ENCODE measurements at regions not wholly inside any gene's neighbourhood (a gene's known extent, or its start where the extent isn't known, plus 50 kb on each side); places are given as distances from the start of the nearest gene placed in this dataset.
"Not testable (repeated sequence)": the region's sequence is repeated elsewhere in the genome, so short reads cannot be mapped to it uniquely, and the experiment has no call there.

DNA sequence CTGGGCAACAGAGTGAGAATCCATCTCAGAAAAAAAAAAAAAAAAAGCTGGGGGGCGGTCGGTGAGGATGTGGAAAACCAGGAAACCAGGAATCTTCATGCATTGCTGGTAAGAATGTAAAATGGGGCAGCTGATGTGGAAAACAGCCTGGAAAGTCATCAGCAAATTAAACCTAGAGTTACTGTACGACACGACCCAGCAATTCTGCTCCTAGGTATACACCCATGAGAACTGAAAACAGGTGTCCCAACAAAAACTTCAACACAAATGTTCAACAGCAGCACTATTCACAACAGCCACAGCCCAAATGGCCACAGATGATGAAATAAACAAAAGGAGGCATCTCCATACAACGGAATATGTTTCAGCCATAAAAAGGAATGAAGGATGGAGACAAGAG lies 97.3 kb downstream of the NCOR2 start:
- Histone ChIP-seq H3K9me3 (ENCODE audit: control insufficient read depth, insufficient read depth, low read length) (peaks cover 30% of the 10 kb centered on the region), H3F3A (ENCODE audit: control insufficient read depth, insufficient read depth) (peaks cover 4% of the 10 kb centered on the region; the same call in 1 of the 2 replicates), H3K27ac (ENCODE audit: low read depth, low read length) (peak overlapping the region; percentile 20; the same call in 1 of the 2 replicates), H3K4me2 (ENCODE audit: low read length) (peak overlapping the region; percentile 10; the same call in 1 of the 2 replicates), H4K20me1 (ENCODE audit: control insufficient read depth, insufficient read depth, low read depth, low read length) (peaks cover 7% of the 10 kb centered on the region), H3K4me1 (ENCODE audit: control insufficient read depth, low read length) (peaks cover 32% of the 10 kb centered on the region), H3K27me3 (ENCODE audit: control insufficient read depth, low read length) (no peaks in the 10 kb centered on the region), H3K79me2 (ENCODE audit: control insufficient read depth, low read length) (0 out of 2 replicates have a peak, but pooled peaks cover 2% of the 10 kb centered on the region), H3K4me3 (ENCODE audit: low read length) (no peak overlapping the region), H3K9me2 (replicated peaks; ENCODE audit: control insufficient read depth, low read length) (no peaks in the 10 kb centered on the region), H3K36me3 (ENCODE audit: control insufficient read depth, low read length) (peaks cover 69% of the 10 kb centered on the region)
- TF ChIP-seq, protein P1, sequence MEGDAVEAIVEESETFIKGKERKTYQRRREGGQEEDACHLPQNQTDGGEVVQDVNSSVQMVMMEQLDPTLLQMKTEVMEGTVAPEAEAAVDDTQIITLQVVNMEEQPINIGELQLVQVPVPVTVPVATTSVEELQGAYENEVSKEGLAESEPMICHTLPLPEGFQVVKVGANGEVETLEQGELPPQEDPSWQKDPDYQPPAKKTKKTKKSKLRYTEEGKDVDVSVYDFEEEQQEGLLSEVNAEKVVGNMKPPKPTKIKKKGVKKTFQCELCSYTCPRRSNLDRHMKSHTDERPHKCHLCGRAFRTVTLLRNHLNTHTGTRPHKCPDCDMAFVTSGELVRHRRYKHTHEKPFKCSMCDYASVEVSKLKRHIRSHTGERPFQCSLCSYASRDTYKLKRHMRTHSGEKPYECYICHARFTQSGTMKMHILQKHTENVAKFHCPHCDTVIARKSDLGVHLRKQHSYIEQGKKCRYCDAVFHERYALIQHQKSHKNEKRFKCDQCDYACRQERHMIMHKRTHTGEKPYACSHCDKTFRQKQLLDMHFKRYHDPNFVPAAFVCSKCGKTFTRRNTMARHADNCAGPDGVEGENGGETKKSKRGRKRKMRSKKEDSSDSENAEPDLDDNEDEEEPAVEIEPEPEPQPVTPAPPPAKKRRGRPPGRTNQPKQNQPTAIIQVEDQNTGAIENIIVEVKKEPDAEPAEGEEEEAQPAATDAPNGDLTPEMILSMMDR (IDR thresholded peaks at IDR 0.05; ENCODE audit: low read depth, low read length, poor library complexity, severe bottlenecking): no peak
- no peak for TF ChIP-seq EZH2phosphoT487 (IDR thresholded peaks at IDR 0.05; ENCODE audit: borderline replicate concordance, low read length)

DNA sequence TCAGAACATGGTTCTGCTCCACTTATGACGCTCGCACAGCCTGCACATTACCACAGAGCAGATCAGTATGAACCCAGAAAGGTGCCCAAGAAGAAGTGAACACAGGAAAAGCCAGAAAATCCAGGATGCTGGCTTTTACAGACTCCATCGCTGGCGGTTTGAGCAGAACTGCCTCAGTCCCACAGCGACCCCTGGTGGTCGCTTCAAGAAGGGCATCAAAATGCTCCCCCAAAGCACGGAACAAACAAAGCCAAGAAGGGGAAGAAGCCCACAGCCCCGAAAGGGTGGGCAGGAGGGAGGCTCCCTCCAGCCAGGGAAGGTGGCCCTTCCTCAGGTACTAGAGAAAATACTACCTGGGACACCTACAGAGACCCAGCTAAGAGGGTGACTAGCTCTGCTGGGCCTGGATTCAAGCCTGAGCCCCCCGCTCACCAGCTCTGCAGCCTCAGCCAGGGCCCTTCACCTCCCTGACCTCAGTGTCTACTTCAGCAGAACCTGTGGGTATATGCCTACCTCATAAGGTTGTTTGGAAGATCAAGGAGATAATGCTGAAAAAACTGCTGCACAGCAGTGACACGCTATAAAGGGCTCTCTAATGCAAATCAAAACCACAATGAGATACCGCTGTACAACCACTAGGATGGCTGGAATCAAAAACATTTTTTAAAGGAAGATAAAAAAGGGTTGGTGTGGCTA lies 98.1 kb downstream of the NCOR2 start:
- peaks cover 4% of the 10 kb centered on the region; the same call in 1 of the 2 replicates for H3F3A ChIP-seq (ENCODE audit: control insufficient read depth, insufficient read depth)
- H3K9me3 ChIP-seq (ENCODE audit: control insufficient read depth, insufficient read depth, low read length): peaks cover 26% of the 10 kb centered on the region
- no peaks in the 10 kb centered on the region for H3K27me3 ChIP-seq (ENCODE audit: control insufficient read depth, low read length)
- H3K79me2 ChIP-seq (ENCODE audit: control insufficient read depth, low read length): 0 out of 2 replicates have a peak, but pooled peaks cover 2% of the 10 kb centered on the region
- H3K27ac ChIP-seq (ENCODE audit: low read depth, low read length): peak overlapping the region; percentile 20
- H3K4me3 ChIP-seq (ENCODE audit: low read length): no peak overlapping the region
- H3K4me1 ChIP-seq (ENCODE audit: control insufficient read depth, low read length): peaks cover 34% of the 10 kb centered on the region
- H3K36me3 ChIP-seq (ENCODE audit: control insufficient read depth, low read length): peaks cover 69% of the 10 kb centered on the region
- H3K4me2 ChIP-seq (ENCODE audit: low read length): peak overlapping the region; percentile 10; the same call in 1 of the 2 replicates
- no peak for TF ChIP-seq EZH2phosphoT487 (IDR thresholded peaks at IDR 0.05; ENCODE audit: borderline replicate concordance, low read length)
- TF ChIP-seq, protein P1 (IDR thresholded peaks at IDR 0.05; ENCODE audit: low read depth, low read length, poor library complexity, severe bottlenecking): peak; percentile 92
- peaks cover 7% of the 10 kb centered on the region for H4K20me1 ChIP-seq (ENCODE audit: control insufficient read depth, insufficient read depth, low read depth, low read length)
- H3K9me2 ChIP-seq (replicated peaks; ENCODE audit: control insufficient read depth, low read length): no peaks in the 10 kb centered on the region

DNA sequence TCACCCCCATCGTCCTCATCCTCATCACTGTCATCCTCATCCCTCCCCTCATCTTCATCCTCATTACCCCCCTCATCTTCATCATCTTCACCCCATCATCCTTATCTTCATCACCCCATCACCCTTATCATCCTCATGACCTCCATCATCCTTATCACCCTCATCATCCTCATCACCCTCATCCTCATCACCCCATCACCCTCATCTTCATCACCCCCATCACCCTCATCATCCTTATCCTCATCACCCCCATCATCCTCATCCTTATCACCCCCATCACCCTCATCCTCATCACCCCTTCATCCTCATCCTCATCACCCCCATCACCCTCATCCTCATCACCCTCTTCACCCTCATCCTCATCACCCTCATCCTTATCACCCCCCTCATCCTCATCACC lies 99.9 kb downstream of the NCOR2 start:
- not testable (repeated sequence) for H3K79me2 ChIP-seq (ENCODE audit: control insufficient read depth, low read length); H3K4me2 ChIP-seq (ENCODE audit: low read length); H3F3A ChIP-seq (ENCODE audit: control insufficient read depth, insufficient read depth); H3K4me3 ChIP-seq (ENCODE audit: low read length); H3K27ac ChIP-seq (ENCODE audit: low read depth, low read length); H3K27me3 ChIP-seq (ENCODE audit: control insufficient read depth, low read length); H4K20me1 ChIP-seq (ENCODE audit: control insufficient read depth, insufficient read depth, low read depth, low read length); H3K9me2 ChIP-seq (replicated peaks; ENCODE audit: control insufficient read depth, low read length)
- Histone ChIP-seq H3K4me1 (ENCODE audit: control insufficient read depth, low read length) (peaks cover 34% of the 10 kb centered on the region), H3K9me3 (ENCODE audit: control insufficient read depth, insufficient read depth, low read length) (peaks cover 15% of the 10 kb centered on the region), H3K36me3 (ENCODE audit: control insufficient read depth, low read length) (peaks cover 53% of the 10 kb centered on the region)
